ENCODE measurements at regions not wholly inside any gene's neighbourhood (a gene's known extent, or its start where the extent isn't known, plus 50 kb on each side); places are given as distances from the start of the nearest gene placed in this dataset.
"Not testable (repeated sequence)": the region's sequence is repeated elsewhere in the genome, so short reads cannot be mapped to it uniquely, and the experiment has no call there.

DNA sequence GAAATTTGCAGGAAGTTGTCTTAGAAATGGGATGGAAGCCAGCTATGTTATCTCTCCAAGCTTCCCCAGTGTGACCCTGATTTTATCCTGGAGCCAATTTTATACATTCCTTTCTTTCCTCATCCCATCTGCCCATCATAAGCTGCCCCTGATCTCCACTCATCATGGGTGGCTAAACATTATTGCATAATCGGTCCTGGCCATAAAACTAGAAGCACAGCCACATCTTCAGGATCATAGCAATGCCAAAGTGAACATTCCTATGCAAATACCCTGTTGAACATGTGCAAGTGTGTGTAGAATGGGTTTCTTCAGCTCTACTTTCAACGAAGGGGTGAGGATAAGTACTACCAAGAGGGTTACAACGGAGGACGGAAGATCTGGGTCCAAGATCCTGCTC lies 50.6 kb upstream of the COG2 start:
- peak; percentile 31 for DNase-seq (ENCODE audit: low spot score)
- in situ Hi-C loops (cut with HindIII; ENCODE audit: low sequenced_read_pairs): no loop called here

DNA sequence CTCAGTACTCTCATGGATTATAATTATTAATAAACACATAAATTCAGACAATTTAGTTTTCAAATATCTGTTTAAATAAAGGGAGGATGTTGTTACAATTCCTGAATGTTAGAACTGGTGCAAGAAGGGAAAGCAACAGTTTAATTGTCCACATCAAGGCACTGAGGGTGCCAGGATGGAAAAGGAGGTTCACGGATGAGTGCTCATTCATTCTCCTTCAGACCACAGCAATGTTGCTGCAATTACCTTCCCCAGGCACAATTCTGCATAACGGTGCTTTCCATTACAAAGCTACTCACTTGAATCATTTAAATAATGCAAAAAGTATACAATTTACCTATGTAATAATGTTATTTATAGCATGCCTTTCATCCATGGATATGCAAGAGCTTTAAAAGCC lies 52.3 kb upstream of the COG2 start:
- in situ Hi-C loops (cut with HindIII; ENCODE audit: low sequenced_read_pairs): no loop called here
- DNase-seq (ENCODE audit: low spot score): no peak

DNA sequence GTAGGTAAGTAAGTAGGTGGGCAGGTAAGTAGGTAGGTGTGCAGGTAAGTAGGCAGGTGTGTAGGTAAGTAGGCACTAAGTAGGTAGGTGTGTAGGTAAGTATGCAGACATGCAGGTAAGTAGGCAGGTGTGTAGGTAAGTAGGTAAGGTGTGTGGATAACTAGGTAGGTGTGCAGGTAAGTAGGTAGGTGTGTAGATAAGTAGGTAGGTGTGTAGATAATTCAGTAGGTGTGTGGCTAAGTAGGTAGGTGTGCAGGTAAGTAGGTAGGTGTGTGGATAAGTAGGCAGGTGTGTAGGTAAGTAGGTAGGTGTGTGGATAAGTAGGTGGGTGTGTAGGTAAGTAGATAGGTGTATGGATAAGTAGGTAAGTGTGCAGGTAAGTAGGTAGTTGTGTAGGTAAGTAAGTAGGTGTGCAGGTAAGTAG lies 53.9 kb upstream of the COG2 start:
- no peak for DNase-seq (ENCODE audit: low spot score)
- in situ Hi-C loops (cut with HindIII; ENCODE audit: low sequenced_read_pairs): no loop called here

DNA sequence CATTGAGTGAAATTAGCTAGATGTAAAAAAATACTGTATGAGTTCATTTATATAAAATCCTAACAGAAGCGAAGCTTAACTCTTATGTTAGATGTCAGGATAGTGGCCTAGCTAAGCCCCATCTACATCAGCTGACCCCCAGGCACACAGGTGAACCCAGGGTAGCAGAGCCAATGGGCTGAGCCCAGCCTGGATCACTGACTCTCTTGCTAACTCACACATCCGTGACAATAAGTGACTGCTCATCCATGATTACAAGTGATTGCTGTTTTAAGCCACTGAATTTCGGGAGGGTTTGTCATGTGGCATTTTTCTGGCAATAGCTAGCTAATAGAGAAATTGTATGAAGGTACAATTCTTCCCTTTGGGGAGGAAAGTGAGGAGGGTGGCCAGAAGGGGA lies 55.2 kb upstream of the COG2 start:
- no peak for DNase-seq (ENCODE audit: low spot score)
- in situ Hi-C loops (cut with HindIII; ENCODE audit: low sequenced_read_pairs): no loop called here

DNA sequence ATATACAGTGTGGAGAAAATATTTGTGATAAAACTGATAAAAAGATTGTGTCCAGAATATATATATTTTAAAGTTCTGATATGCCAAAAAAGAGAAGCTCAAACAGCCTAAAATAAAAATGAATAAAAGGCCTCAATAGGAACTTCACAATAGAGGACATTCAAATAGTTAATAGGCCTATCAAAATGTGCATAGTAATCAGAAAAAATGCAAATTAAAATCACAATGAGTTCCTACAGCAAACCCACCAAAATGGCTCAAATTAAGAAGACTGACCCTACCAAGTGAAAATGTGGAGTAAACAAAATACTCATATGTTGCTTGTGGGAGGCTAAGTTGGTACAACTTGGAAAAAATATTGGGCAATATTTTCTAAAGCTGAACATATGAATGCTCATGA lies 57.6 kb upstream of the COG2 start:
- DNase-seq (ENCODE audit: low spot score): no peak

DNA sequence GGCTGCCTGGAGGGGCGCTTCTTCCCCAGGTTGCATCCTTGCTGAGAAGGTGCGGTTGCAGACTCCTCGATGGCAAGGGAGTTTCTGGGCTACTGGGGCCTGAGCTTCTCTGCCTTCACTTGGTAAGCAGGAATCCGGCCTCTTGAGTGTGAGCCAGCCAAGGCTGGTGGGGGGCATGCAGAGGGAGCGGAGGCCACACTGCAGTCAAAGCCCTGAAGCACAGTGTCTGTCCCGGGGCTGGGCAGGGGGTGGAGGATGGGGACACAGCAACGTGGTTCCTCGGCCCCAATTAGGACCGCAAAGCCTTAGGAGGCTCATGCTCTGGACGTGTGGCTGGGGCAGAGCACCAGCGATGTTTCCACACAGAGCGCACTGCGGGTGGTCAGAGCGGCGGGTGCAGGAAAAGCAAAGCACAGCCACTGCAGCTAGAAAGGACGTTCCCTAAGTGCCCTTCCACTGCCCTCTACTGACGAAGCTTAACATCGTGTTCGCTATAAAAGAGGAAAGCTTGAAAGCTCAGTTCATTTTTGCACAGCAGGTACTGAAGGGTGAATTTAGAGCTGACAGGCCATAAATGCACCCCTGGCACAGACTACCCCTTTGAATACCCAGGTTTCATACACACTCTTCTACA lies 60.7 kb upstream of the COG2 start:
- in situ Hi-C loops (cut with HindIII; ENCODE audit: low sequenced_read_pairs): no loop called here
- no peak for DNase-seq (ENCODE audit: low spot score)

More for the DNA sequence above, 57.6 kb upstream of the COG2 start:
- in situ Hi-C loops (cut with HindIII; ENCODE audit: low sequenced_read_pairs): no loop called here

DNA sequence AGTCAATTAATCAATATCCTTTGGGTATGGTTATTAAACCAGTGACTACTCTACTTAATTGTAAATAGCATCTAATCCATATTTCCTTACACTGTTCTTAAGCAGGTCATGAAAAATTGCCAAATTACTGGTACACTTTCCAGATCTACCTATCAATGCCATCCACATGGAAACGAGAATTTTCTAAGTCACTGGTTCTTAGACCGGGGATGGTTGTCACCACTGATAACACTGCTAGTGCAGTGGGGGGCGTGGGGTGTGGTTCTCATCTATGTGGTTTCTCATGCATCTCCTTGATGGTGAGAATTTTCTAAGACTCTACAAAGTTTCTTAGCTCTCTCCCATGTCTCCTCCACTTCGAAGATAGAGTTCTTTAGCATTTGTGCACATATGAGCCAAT lies 63.7 kb upstream of the COG2 start:
- no peak for DNase-seq (ENCODE audit: low spot score)
- in situ Hi-C loops (cut with HindIII; ENCODE audit: low sequenced_read_pairs): no loop called here

DNA sequence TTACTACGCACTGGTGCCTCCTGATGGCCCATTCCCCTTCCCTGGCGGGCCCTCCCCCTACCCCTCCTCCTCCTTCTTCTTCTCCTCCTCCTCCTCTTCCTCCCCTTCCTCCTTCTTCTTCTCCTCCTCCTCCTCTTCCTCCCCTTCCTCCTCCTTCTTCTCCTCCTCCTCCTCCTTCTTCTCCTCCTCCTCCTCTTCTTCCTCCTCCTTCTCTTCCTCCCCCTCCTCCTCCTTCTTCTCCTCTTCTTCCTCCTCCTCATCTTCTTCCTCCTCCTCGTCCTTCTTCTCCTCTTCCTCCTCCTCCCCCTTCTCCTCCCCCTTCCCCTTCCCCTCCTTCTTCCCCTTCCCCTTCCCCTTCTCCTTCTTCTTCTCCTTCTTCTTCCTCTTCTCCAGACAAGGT lies 64.7 kb upstream of the COG2 start:
- in situ Hi-C loops (cut with HindIII; ENCODE audit: low sequenced_read_pairs): no loop called here
- DNase-seq (ENCODE audit: low spot score): no peak

DNA sequence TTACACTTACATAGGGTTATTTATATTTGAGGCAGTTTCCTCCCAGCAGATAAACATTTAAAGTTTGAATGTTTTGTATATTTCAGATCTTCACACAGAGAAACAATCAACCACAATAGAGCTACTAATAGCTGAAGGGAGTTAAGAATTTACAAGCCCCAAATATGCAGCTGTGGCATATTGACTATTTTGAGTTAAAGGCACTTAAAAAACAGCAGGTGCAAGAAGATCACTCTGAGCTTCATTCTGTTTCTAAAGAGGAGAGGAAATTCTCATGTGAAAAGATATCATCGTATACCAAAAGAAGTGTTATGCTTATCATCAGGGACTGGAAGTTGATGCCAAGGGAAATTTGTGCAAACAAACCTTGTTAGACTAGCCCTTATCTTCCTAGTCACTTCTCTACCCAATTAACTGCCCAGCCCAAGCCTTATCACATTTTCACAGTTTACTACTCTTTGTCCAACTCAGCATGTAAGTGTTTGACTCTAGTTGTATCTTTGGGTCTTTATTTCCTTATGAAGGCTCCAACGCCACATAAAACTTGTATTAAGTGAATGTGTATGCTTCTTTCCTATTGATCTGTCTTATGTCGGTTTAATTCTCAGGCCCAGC lies 66.3 kb upstream of the COG2 start:
- in situ Hi-C loops (cut with HindIII; ENCODE audit: low sequenced_read_pairs): no loop called here

DNA sequence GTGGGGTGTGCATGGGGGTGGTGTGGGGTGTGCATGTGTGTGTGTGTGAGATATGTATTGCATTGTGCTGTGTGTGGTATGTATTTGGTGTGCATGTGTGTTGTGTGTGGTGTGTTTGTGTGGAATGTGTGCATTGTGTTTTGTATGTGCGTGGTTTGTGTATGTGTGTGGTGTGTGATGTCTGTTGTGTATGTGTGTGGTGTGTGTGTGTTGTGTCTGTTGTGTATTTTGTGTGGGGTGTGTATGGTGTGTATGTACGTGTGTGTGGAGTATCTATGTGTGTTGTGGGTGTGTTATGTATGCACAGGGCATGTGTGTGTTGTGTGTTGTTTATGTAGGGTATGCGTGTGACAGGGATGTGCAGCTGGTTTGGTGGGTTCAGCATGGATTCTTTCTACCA lies 67.8 kb upstream of the COG2 start:
- in situ Hi-C loops (cut with HindIII; ENCODE audit: low sequenced_read_pairs): no loop called here
- no peak for DNase-seq (ENCODE audit: low spot score)

More for the DNA sequence above, 66.3 kb upstream of the COG2 start:
- DNase-seq (ENCODE audit: low spot score): no peak

DNA sequence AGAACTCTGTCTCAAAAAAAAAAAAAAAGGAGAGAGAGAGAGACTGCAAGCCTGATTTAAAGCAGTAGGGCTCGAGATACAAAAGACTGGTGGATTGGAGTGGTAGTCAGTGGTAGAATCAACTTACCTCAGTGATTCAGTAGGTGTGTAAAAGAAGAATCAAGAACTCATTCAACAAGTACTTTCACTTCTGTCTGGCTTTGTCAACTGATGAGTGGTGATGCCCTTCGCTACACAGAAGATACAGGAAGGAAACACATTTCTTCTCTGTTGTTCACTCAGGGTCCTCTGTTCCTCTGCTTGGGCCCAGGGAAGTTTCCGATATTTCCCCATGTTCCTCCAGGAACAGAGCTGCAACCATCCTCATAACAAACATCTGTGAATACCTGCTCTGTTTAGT lies 68.6 kb upstream of the COG2 start:
- DNase-seq (ENCODE audit: low spot score): no peak
- in situ Hi-C loops (cut with HindIII; ENCODE audit: low sequenced_read_pairs): no loop called here

DNA sequence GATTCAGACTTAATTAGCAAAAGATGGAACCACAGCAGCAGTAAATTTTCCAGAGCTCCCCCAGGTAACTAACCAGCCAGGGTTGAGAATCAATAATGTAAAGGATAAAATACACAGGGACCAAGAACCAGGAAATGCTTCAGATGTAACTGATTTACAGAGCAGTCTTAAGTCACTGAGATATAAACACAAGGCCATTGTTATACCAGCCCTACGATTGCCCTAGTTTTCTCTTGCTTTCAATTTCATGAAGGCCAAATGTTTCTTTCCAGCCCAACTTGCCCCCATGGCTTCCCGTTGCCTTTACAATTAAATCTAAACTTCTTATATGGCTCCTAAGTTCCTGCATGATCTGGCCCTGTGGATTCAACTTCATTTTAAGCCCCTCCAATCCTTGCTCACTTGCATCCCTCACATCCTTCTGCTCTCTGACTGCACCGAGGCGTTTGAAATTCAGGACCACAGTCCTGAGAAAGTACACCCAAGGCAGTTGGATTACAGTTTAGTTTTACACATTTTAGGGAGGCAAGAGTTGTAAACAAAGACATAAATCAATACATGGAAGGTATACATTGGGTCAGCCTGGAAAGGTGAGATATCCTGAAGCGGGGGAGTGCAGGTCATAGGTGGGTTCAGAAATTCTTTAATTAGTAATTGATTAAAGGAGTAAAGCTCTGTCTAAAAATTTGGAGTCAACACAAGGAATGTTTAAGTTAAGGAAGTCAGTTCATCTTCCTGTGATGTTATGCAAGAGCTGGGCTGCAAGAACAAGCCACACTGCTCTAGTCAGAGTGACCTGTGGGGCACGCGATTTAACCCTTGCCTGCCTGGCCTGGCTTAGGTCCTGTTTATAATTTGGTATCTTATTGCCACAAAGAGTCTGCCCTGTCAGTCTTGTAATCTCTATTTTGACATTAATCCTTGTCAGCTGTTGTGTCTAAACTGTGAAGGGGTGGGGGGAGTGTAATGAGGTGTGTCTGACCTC lies 69.9 kb upstream of the COG2 start:
- in situ Hi-C loops (cut with HindIII; ENCODE audit: low sequenced_read_pairs): no loop called here
- no peak for DNase-seq (ENCODE audit: low spot score)

DNA sequence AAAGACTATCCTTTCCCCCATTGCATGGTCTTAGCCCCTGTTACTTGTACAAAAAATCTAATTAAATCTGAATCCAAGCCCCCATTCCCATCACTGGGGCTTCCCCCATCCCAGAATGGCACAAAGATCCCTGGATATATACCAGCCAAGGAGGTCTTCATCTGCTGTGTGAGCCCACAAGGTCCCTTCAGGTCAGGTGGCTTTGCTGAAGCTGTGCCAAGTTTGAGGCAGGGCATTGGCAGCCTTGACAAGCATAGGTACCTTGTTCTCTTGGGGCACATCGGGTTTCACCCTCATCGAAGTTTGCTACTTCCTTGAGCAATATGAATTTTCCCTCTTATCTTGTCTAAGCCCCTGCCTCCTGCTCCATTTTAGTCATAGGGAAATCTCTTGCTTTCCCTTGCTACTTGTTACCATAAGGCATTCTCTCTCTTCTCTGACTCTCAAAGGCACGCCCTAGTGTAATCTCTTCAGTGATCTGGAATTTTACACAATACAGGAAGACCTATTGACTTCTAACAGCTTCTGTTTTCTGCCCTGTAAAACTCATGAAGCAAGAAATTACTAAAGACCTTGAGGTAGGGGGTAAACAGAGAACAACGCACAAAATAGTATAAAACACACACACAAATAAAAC lies 71.4 kb upstream of the COG2 start:
- no peak for DNase-seq (ENCODE audit: low spot score)
- in situ Hi-C loops (cut with HindIII; ENCODE audit: low sequenced_read_pairs): no loop called here

DNA sequence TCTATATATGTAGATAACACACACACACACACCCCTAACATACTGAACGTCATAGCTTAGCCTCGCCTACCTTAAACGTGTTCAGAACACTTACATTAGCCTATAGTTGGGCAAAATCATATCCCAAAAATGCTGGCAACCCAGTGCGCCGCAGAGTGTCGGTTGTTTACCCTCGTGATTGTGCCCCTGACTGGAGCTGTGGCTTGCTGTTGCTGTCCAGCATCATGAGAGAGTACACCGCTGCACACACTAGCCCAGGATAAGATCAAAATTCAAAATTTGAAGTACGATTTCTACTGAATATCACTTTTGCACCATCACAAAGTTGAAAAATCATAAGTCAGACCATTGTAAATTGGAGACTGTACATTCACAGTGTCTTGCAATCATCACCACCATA lies 73.1 kb upstream of the COG2 start:
- in situ Hi-C loops (cut with HindIII; ENCODE audit: low sequenced_read_pairs): no loop called here
- no peak for DNase-seq (ENCODE audit: low spot score)

DNA sequence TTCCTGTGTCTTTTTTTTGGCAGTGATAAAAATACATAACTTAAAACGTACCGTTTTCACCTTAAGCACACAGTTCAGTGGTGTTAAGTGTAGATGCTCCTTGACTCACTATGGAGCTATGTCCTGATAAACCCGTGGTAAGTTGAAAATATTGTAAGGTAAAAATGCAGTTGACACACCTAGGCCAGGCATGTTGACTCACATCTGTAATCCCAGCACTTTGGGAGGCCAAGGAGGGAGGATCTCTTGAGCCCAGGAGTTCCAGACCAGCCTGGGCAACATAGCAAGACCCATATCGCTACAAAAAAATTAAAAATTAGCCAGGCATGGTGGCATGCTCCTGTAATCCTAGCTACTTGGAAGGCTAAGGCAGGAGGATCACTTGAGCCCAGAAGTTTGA lies 73.6 kb upstream of the COG2 start:
- no peak for DNase-seq (ENCODE audit: low spot score)
- in situ Hi-C loops (cut with HindIII; ENCODE audit: low sequenced_read_pairs): no loop called here

DNA sequence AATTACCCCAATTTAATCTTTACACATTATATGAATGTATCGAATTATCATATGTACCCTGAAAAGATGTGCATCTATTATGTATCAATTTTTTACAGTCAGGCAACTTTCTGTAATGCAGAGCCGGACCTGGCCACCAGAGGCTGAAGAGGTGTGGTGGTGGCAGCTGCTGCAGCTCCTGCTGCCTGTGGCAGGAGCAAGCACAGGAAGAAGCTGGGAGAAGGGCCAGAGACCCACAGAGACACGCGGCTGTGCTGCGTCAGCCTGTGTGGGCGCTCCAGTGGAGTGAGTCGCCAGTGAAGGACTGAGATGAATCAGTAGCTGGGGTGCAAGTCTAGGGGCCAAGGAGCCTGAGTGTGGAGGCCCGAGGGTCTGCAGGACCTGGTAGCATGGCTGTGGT lies 74.3 kb upstream of the COG2 start:
- DNase-seq (ENCODE audit: low spot score): peak; percentile 26
- in situ Hi-C loops (cut with HindIII; ENCODE audit: low sequenced_read_pairs): no loop called here

DNA sequence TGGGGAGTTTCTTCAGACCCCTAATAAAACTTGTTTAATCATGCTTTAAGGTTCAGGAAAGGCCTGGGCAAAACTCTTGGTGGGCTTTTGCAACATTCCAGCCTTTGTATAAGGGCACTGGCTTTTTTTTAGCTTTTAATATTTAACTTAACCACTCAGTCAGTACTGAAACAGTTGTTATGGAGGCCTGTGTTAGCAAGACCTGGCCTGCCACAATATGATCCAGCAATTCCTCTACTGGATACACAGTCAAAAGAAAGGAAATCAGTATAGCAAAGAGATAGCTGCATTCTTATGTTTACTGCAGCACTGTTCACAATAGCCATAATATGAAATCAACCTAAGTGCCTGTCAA lies 75.1 kb upstream of the COG2 start:
- in situ Hi-C loops (cut with HindIII; ENCODE audit: low sequenced_read_pairs): no loop called here
- DNase-seq (ENCODE audit: low spot score): no peak

DNA sequence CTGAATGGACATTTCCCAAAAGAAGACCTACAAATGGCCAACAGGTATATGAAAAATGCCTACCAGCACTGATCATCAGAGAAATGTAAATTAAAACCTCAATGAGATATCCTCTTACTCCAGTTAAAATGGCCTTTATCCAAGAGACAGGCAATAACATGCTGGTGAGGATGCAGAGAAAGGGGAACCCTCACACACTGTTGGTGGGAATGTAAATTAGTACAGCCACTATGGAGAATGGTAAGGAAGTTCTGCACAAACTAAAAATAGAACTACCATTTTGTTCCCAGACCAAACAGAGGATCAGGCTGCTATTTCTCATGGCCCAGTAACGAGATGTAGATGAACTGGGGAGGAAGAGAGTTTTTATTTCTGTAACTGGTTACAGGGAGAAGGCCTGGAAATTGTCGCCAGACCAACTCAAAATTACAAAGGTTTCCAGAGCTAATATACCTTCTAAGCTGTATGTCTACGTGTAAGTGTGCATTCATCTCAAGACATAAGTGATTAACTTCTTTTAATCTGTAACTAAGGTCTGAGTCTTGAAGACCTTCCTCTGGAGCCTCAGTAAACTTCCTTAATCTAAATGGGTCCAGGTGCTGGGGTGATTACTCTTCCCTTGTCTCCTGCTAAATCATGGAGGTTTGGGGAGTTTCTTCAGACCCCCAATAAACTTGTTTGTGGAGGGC lies 75.6 kb upstream of the COG2 start:
- DNase-seq (ENCODE audit: low spot score); in situ Hi-C loops (cut with HindIII; ENCODE audit: low sequenced_read_pairs): not testable (repeated sequence)

DNA sequence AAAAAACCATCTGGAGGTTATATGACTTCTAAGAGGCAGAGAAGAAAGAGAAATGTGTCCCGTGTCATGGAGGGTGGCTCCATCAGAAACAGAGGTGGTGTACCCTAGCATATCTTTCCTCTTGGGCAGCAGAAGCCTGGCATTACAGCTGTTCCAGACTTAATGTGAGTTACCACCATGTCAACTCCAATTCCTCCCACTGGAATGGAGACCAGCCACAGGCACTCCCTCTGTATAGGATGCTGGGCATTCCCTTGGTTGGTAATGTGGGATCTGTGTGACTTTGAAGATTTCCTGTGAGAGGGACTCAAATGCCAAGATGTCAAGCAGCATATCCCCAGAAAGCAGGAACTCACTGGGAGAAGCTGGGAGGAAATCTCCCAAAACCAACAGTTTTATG lies 77.1 kb upstream of the COG2 start:
- no peak for DNase-seq (ENCODE audit: low spot score)
- in situ Hi-C loops (cut with HindIII; ENCODE audit: low sequenced_read_pairs): no loop called here
